NCI-H1694 treated with DMSO at 0.1 percent for 48 hours (cell line): ENCODE measurements at regions not wholly inside any gene's neighbourhood (a gene's known extent, or its start where the extent isn't known, plus 50 kb on each side); places are given as distances from the start of the nearest gene placed in this dataset.

Experiments used
- DNase-seq: peaks from one replicate; lab custom pipeline; 2025; lab: John Stamatoyannopoulos, UW

GRCh38 chr2:164090533-164090932 lies 354.7 kb upstream of the FIGN start:
- no peak for DNase-seq

- no peak for DNase-seq
These were observed 348.3 kb upstream of the FIGN start for GRCh38 chr2:164084066-164084465.

- DNase-seq = no peak
These were observed 344.7 kb upstream of the FIGN start for GRCh38 chr2:164080486-164080885.

GRCh38 chr2:164079258-164079657 lies 343.4 kb upstream of the FIGN start:
- DNase-seq = no peak

GRCh38 chr2:164078421-164078820 lies 342.6 kb upstream of the FIGN start:
- DNase-seq = no peak

- DNase-seq = peak; percentile 29
These were observed 337.6 kb upstream of the FIGN start for GRCh38 chr2:164073101-164074074.

GRCh38 chr2:164069540-164069939 lies 333.7 kb upstream of the FIGN start:
- DNase-seq = no peak

GRCh38 chr2:164068063-164068462 lies 332.3 kb upstream of the FIGN start:
- DNase-seq = no peak

GRCh38 chr2:164066095-164066494 lies 330.3 kb upstream of the FIGN start:
- DNase-seq = peak; percentile 75

GRCh38 chr2:164065038-164065437 lies 329.2 kb upstream of the FIGN start:
- no peak for DNase-seq

GRCh38 chr2:164061129-164061746 lies 325.4 kb upstream of the FIGN start:
- peak; percentile 32 for DNase-seq

- DNase-seq = no peak
These were observed 324.2 kb upstream of the FIGN start for GRCh38 chr2:164060031-164060430.

GRCh38 chr2:164055623-164056022 lies 319.8 kb upstream of the FIGN start:
- DNase-seq = no peak

GRCh38 chr2:164054651-164055050 lies 318.8 kb upstream of the FIGN start:
- DNase-seq = no peak

GRCh38 chr2:164053021-164053420 lies 317.2 kb upstream of the FIGN start:
- DNase-seq = no peak

GRCh38 chr2:164052006-164052405 lies 316.2 kb upstream of the FIGN start:
- DNase-seq = no peak

- no peak for DNase-seq
These were observed 312.9 kb upstream of the FIGN start for GRCh38 chr2:164048729-164049128.

GRCh38 chr2:164046040-164046439 lies 310.2 kb upstream of the FIGN start:
- no peak for DNase-seq

- no peak for DNase-seq
These were observed 308.8 kb upstream of the FIGN start for GRCh38 chr2:164044622-164045021.

GRCh38 chr2:164039270-164039669 lies 303.5 kb upstream of the FIGN start:
- DNase-seq = no peak

GRCh38 chr2:164032995-164033394 lies 297.2 kb upstream of the FIGN start:
- DNase-seq = no peak

- DNase-seq = no peak
These were observed 294.8 kb upstream of the FIGN start for GRCh38 chr2:164030623-164031022.

- DNase-seq = no peak
These were observed 293.2 kb upstream of the FIGN start for GRCh38 chr2:164028814-164029534.
